Uterus (tissue), 3 donors: ENCODE measurements at regions not wholly inside any gene's neighbourhood (a gene's known extent, or its start where the extent isn't known, plus 50 kb on each side); places are given as distances from the start of the nearest gene placed in this dataset.
"Not testable (repeated sequence)": the region's sequence is repeated elsewhere in the genome, so short reads cannot be mapped to it uniquely, and the experiment has no call there.

ENCODE experiments used
- DNase-seq, 2 donors: peaks; one replicate each; pipeline ENCODE4 v3.0.0-alpha.2; 2019 to 2020
- H3K27ac ChIP-seq, 2 donors: fragments of 200-600 bp; sonication (generic); 1 replicate in 1 of 2; 2 replicates in 1 of 2; pipeline ENCODE4 v1.5.1; 2016 to 2018
- H3K27me3 ChIP-seq, 2 donors: fragments of 200-600 bp; sonication (generic); one replicate each; pipeline ENCODE4 v1.5.1; 2018 to 2019; ENCODE audit warnings: control low read depth in 1 of 2
- H3K36me3 ChIP-seq, 2 donors: fragments of 200-600 bp; sonication (generic); one replicate each; pipeline ENCODE4 v1.5.1; 2019; ENCODE audit warnings: control low read depth in 1 of 2
- H3K4me1 ChIP-seq, 2 donors: fragments of 200-600 bp; sonication (generic); one replicate each; pipeline ENCODE4 v1.5.1; 2018 to 2019; ENCODE audit warnings: control low read depth in 1 of 2
- H3K4me3 ChIP-seq, 2 donors: fragments of 200-600 bp; sonication (generic); 1 replicate in 1 of 2; 2 replicates in 1 of 2; pipeline ENCODE4 v1.5.1; 2018 to 2019; ENCODE audit warnings: mild to moderate bottlenecking in 1 of 2
- H3K9me3 ChIP-seq, 2 donors: fragments of 200-600 bp; sonication (generic); one replicate each; pipeline ENCODE4 v1.5.1; 2019; ENCODE audit warnings: control low read depth in 1 of 2
- CTCF ChIP-seq, 4 experiments: fragments of 200-600 bp in 2 of 4; fragments of 450-650 bp in 2 of 4; sonication (generic) in 2 of 4; IDR thresholded peaks; one replicate each; pipeline ENCODE4 v1.5.1; 2016 to 2019; ENCODE audit warnings: antibody characterized with exemption in 4 of 4, mild to moderate bottlenecking in 2 of 4, moderate library complexity in 1 of 4
- POLR2A ChIP-seq, 2 donors: fragments of 450-650 bp; IDR thresholded peaks; one replicate each; pipeline ENCODE4 v1.6.1; 2016; ENCODE audit warnings: antibody characterized with exemption in 2 of 2, mild to moderate bottlenecking in 1 of 2, moderate library complexity in 1 of 2
- intact Hi-C: fragments of 100-400 bp; cut with DNase I; formaldehyde crosslinking; loops from one replicate; pipeline ENCODE4 v1.15.1; 2023; ENCODE audit warnings: low total_unique reads
- donor health status: DM: yes; HTN: yes; CAD: no.

- Histone ChIP-seq H3K36me3 (no peaks in the 10 kb centered on the region), H3K9me3 (no peaks in the 10 kb centered on the region), H3K4me3 (no peak overlapping the region), H3K4me1 (no peaks in the 10 kb centered on the region), H3K27ac (no peak overlapping the region), H3K27me3 (no peaks in the 10 kb centered on the region)
- no peak for DNase-seq
- intact Hi-C loops = no loop called here
- TF ChIP-seq CTCF (IDR thresholded peaks at IDR 0.05) (no peak), POLR2A (IDR thresholded peaks at IDR 0.05) (no peak)
Measured at GRCh38 chr4:187504974-187505797, 490.4 kb upstream of the ZFP42 start.

GRCh38 chr4:187505798-187506141, 489.8 kb upstream of the ZFP42 start:
- H3K27me3 ChIP-seq, H3K4me1 ChIP-seq, DNase-seq, H3K4me3 ChIP-seq, H3K36me3 ChIP-seq, H3K27ac ChIP-seq, H3K9me3 ChIP-seq, intact Hi-C loops: not testable (repeated sequence)

GRCh38 chr4:187516224-187516623, 479.3 kb upstream of the ZFP42 start:
- Histone ChIP-seq H3K4me3 (no peak overlapping the region), H3K4me1 (no peaks in the 10 kb centered on the region), H3K9me3 (no peaks in the 10 kb centered on the region), H3K36me3 (no peaks in the 10 kb centered on the region), H3K27me3 (no peaks in the 10 kb centered on the region), H3K27ac (no peak overlapping the region)
- no peak for DNase-seq
- intact Hi-C loops = no loop called here
- no peak for TF ChIP-seq CTCF (IDR thresholded peaks at IDR 0.05)
- no peak for TF ChIP-seq POLR2A (IDR thresholded peaks at IDR 0.05)

GRCh38 chr4:187541666-187542065, 453.9 kb upstream of the ZFP42 start:
- H3K27me3 ChIP-seq = no peaks in the 10 kb centered on the region
- H3K36me3 ChIP-seq = no peaks in the 10 kb centered on the region
- DNase-seq = no peak
- H3K9me3 ChIP-seq = no peaks in the 10 kb centered on the region
- no peaks in the 10 kb centered on the region for H3K4me1 ChIP-seq
- H3K27ac ChIP-seq = no peak overlapping the region
- TF ChIP-seq CTCF (IDR thresholded peaks at IDR 0.05) = no peak
- TF ChIP-seq POLR2A (IDR thresholded peaks at IDR 0.05) = no peak
- H3K4me3 ChIP-seq = no peak overlapping the region
- intact Hi-C loops = no loop called here

DNA sequence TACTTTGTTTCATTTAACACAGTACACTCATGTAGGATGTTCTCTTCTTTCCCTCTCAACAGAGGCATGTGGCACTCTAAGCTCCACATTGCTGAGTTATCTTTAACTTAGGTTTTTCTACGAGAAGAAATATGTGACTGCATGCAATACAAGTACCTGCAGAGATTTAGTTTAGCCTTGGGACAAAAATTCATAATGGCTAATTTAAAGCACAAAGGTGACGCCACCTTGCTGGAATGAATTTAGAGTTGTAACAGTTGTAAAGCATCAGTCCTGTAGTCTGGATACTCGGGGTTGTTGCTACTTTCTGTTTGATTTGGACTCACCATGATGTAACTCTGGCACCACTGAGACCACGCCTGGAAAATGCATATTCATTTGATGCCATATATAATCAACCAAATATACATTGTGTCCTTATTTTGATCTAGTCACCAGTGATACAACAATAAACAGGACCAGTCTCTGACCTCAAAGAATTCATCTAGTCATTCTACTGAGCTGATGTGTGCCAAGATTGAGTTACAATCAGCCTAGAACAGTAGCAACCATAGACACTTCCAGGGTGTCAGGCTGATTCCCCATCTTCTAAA, 451.0 kb upstream of the ZFP42 start:
- TF ChIP-seq CTCF (IDR thresholded peaks at IDR 0.05) (no peak), POLR2A (IDR thresholded peaks at IDR 0.05) (no peak)
- Histone ChIP-seq H3K27ac (no peak overlapping the region), H3K4me3 (no peak overlapping the region), H3K27me3 (no peaks in the 10 kb centered on the region), H3K36me3 (no peaks in the 10 kb centered on the region), H3K9me3 (no peaks in the 10 kb centered on the region), H3K4me1 (no peaks in the 10 kb centered on the region)
- intact Hi-C loops = no loop called here
- no peak for DNase-seq
